ENCODE measurements at regions not wholly inside any gene's neighbourhood (a gene's known extent, or its start where the extent isn't known, plus 50 kb on each side); places are given as distances from the start of the nearest gene placed in this dataset.

GRCh38 chr15:39252134-39252470 is 328.8 kb upstream of the THBS1 start:
- TF ChIP-seq, protein P1, sequence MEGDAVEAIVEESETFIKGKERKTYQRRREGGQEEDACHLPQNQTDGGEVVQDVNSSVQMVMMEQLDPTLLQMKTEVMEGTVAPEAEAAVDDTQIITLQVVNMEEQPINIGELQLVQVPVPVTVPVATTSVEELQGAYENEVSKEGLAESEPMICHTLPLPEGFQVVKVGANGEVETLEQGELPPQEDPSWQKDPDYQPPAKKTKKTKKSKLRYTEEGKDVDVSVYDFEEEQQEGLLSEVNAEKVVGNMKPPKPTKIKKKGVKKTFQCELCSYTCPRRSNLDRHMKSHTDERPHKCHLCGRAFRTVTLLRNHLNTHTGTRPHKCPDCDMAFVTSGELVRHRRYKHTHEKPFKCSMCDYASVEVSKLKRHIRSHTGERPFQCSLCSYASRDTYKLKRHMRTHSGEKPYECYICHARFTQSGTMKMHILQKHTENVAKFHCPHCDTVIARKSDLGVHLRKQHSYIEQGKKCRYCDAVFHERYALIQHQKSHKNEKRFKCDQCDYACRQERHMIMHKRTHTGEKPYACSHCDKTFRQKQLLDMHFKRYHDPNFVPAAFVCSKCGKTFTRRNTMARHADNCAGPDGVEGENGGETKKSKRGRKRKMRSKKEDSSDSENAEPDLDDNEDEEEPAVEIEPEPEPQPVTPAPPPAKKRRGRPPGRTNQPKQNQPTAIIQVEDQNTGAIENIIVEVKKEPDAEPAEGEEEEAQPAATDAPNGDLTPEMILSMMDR (IDR thresholded peaks at IDR 0.05 in 4 of 5, conservative IDR thresholded peaks at IDR 0.05 in 1 of 5) = no peak
- no peak for TF ChIP-seq POLR2A (IDR thresholded peaks at IDR 0.05)
